SK-N-SH (cell line): ENCODE measurements at regions not wholly inside any gene's neighbourhood (a gene's known extent, or its start where the extent isn't known, plus 50 kb on each side); places are given as distances from the start of the nearest gene placed in this dataset.

Experiments
- CTCF ChIA-PET: fragments of 300-600, 350-600 bp; formaldehyde crosslinking; extraction: SDS; loops from one replicate; lab custom pipeline; 2021; lab: Yijun Ruan, JAX
- POLR2A ChIA-PET: fragments of 350-600 bp; sonication (Branson Sonifier 250); formaldehyde crosslinking; extraction: SDS; loops from one replicate; lab custom pipeline; 2020; ENCODE audit warnings: antibody characterized with exemption, inconsistent platforms; lab: Yijun Ruan, JAX
- DNase-seq: peaks from one replicate; pipeline ENCODE4 v3.0.0; 2012
- H2AFZ ChIP-seq: fragments of 200-600 bp; sonication (generic); 2 replicates; pipeline ENCODE4 v1.8.1; 2016; ENCODE audit warnings: antibody characterized with exemption, mild to moderate bottlenecking, low read depth
- H3F3A ChIP-seq: fragments of 200-600 bp; sonication (generic); replicated peaks from 2 replicates; pipeline ENCODE3; 2016; ENCODE audit warnings: antibody characterized with exemption, mild to moderate bottlenecking; ENCODE audit not compliant: insufficient read depth
- H3K27ac ChIP-seq, 2 experiments: fragments of 200-500 bp in 1 of 2; fragments of 200-600 bp in 1 of 2; sonication (Bioruptor generic) in 1 of 2; sonication (generic), shearing (Covaris generic) in 1 of 2; 2 replicates each; pipeline versions ENCODE4 v1.5.1 to v1.6.1; 2014 to 2016; ENCODE audit warnings: low read depth in 2 of 2, inconsistent platforms in 1 of 2, low read length in 1 of 2, mild to moderate bottlenecking in 1 of 2, mixed read lengths in 1 of 2
- H3K27me3 ChIP-seq: fragments of 200-600 bp; sonication (generic), shearing (Covaris generic); 2 replicates; pipeline ENCODE4 v1.6.1; 2016; ENCODE audit warnings: mixed run types; ENCODE audit not compliant: insufficient read depth
- H3K36me3 ChIP-seq, 2 experiments: fragments of 200-500 bp in 1 of 2; fragments of 200-600 bp in 1 of 2; sonication (Bioruptor generic) in 1 of 2; sonication (generic) in 1 of 2; replicated peaks in 1 of 2; 2 replicates each; pipeline versions ENCODE3 to v1.5.1; 2014 to 2016; ENCODE audit warnings: low read length in 1 of 2, mild to moderate bottlenecking in 1 of 2; ENCODE audit not compliant: insufficient read depth in 2 of 2, control insufficient read depth in 1 of 2
- H3K4me1 ChIP-seq, 2 experiments: fragments of 200-500 bp in 1 of 2; fragments of 200-600 bp in 1 of 2; sonication (Bioruptor generic) in 1 of 2; sonication (generic), shearing (Covaris generic) in 1 of 2; 2 replicates each; pipeline versions ENCODE4 v1.5.1 to v1.6.1; 2014 to 2016; ENCODE audit warnings: low read depth in 1 of 2, low read length in 1 of 2, mixed run types in 1 of 2; ENCODE audit not compliant: insufficient read depth in 2 of 2, control insufficient read depth in 1 of 2
- H3K4me2 ChIP-seq: fragments of 200-600 bp; sonication (generic), shearing (Covaris generic); 2 replicates; pipeline ENCODE4 v1.6.1; 2017; ENCODE audit warnings: mixed run types
- H3K4me3 ChIP-seq, 2 experiments: fragments of 200-500 bp in 1 of 2; fragments of 200-600 bp in 1 of 2; sonication (Bioruptor generic) in 1 of 2; sonication (generic), shearing (Covaris generic) in 1 of 2; 2 replicates each; pipeline versions ENCODE4 v1.5.1 to v1.8.1; 2014 to 2016; ENCODE audit warnings: low read depth in 2 of 2, inconsistent platforms in 1 of 2, low read length in 1 of 2, mild to moderate bottlenecking in 1 of 2, mixed read lengths in 1 of 2, moderate library complexity in 1 of 2
- H3K79me2 ChIP-seq: fragments of 200-600 bp; sonication (generic); 2 replicates; pipeline ENCODE4 v1.8.1; 2017; ENCODE audit warnings: mild to moderate bottlenecking; ENCODE audit not compliant: insufficient read depth
- H3K9ac ChIP-seq: fragments of 200-600 bp; sonication (generic); 2 replicates; pipeline ENCODE4 v1.6.1; 2017; ENCODE audit warnings: mixed run types
- H3K9me2 ChIP-seq: fragments of 200-600 bp; sonication (generic); 2 replicates; pipeline ENCODE4 v1.6.1; 2017; ENCODE audit warnings: mixed run types
- H3K9me3 ChIP-seq: fragments of 200-600 bp; sonication (generic); 2 replicates; pipeline ENCODE4 v1.6.1; 2017; ENCODE audit warnings: mixed run types, mild to moderate bottlenecking, moderate library complexity
- H4K20me1 ChIP-seq: fragments of 200-600 bp; sonication (generic); 2 replicates; pipeline ENCODE4 v1.6.1; 2017; ENCODE audit warnings: mild to moderate bottlenecking, mixed run types; ENCODE audit not compliant: insufficient read depth
- CTCF ChIP-seq: fragments of 200-600 bp; sonication (generic); IDR thresholded peaks from 2 replicates; pipeline ENCODE4 v1.6.1; 2017; ENCODE audit warnings: antibody characterized with exemption, mild to moderate bottlenecking, moderate library complexity
- ELF1 ChIP-seq: IDR thresholded peaks from 2 replicates; pipeline ENCODE4 v1.4.0; 2012
- EP300 ChIP-seq, 2 experiments: IDR thresholded peaks; 2 replicates each; pipeline versions ENCODE4 v1.4.0 to v1.6.1; 2012; ENCODE audit warnings: borderline replicate concordance in 1 of 2, low read depth in 1 of 2, low read length in 1 of 2
- EZH2phosphoT487 ChIP-seq: fragments of 200-600 bp; sonication (generic); IDR thresholded peaks from 2 replicates; pipeline ENCODE4 v1.6.1; 2017; ENCODE audit warnings: low read depth, mixed run types, mild to moderate bottlenecking, antibody characterized with exemption, moderate library complexity, borderline replicate concordance
- FOSL2 ChIP-seq: IDR thresholded peaks from 2 replicates; pipeline ENCODE4 v1.4.0; 2012; ENCODE audit warnings: low read depth, mild to moderate bottlenecking, moderate library complexity, borderline replicate concordance
- GATA2 ChIP-seq: sonication (generic); formaldehyde crosslinking; IDR thresholded peaks from 2 replicates; pipeline ENCODE4 v1.5.0; 2020; ENCODE audit warnings: mild to moderate bottlenecking, missing genetic modification reagents
- JUND ChIP-seq: IDR thresholded peaks from 2 replicates; pipeline ENCODE4 v1.4.0; 2012
- MXI1 ChIP-seq: IDR thresholded peaks from 2 replicates; pipeline ENCODE4 v1.6.1; 2012; ENCODE audit warnings: mild to moderate bottlenecking, low read depth, low read length, improper control_type of control experiment
- NFIC ChIP-seq: IDR thresholded peaks from 2 replicates; pipeline ENCODE4 v1.4.0; 2012; ENCODE audit warnings: borderline replicate concordance
- NRF1 ChIP-seq: IDR thresholded peaks from 2 replicates; pipeline ENCODE4 v1.6.1; 2012; ENCODE audit warnings: low read depth, mild to moderate bottlenecking, low read length
- POLR2AphosphoS5 ChIP-seq: IDR thresholded peaks from 2 replicates; pipeline ENCODE4 v1.6.1; 2012; ENCODE audit warnings: low read depth, low read length
- RAD21 ChIP-seq: IDR thresholded peaks from 2 replicates; pipeline ENCODE4 v1.6.1; 2012; ENCODE audit warnings: mild to moderate bottlenecking, low read length
- RXRA ChIP-seq: IDR thresholded peaks from 2 replicates; pipeline ENCODE4 v1.4.0; 2012; ENCODE audit warnings: low read depth, mild to moderate bottlenecking, borderline replicate concordance
- SMC3 ChIP-seq: IDR thresholded peaks from 2 replicates; pipeline ENCODE4 v1.6.1; 2012; ENCODE audit warnings: low read depth, low read length, improper control_type of control experiment
- TAF1 ChIP-seq: IDR thresholded peaks from 2 replicates; pipeline ENCODE4 v1.6.1; 2012; ENCODE audit warnings: low read depth, mild to moderate bottlenecking, low read length, moderate library complexity, borderline replicate concordance
- TEAD4 ChIP-seq: IDR thresholded peaks from 2 replicates; pipeline ENCODE4 v1.4.0; 2012; ENCODE audit warnings: mild to moderate bottlenecking, borderline replicate concordance; ENCODE audit not compliant: insufficient read depth
- WGBS: methylation state at CpG from one replicate; pipeline ENCODE4 v1.1.6; 2017; ENCODE audit warnings: low lambda C conversion rate; 5-methylcytosine and 5-hydroxymethylcytosine counted together
- TF ChIP-seq, protein P1 (sequence below): IDR thresholded peaks from 2 replicates; pipeline ENCODE4 v1.6.1; 2012; ENCODE audit warnings: mild to moderate bottlenecking, low read depth, low read length, moderate library complexity
- TF ChIP-seq, protein P2 (sequence below): IDR thresholded peaks from 2 replicates; pipeline ENCODE4 v1.4.0; 2012; ENCODE audit warnings: low read depth
- TF ChIP-seq, protein P3 (sequence below): fragments of 150-350 bp; IDR thresholded peaks from 2 replicates; pipeline ENCODE4 v1.6.1; 2017; ENCODE audit warnings: antibody characterized with exemption, low read length, low read depth, borderline replicate concordance

DNA sequence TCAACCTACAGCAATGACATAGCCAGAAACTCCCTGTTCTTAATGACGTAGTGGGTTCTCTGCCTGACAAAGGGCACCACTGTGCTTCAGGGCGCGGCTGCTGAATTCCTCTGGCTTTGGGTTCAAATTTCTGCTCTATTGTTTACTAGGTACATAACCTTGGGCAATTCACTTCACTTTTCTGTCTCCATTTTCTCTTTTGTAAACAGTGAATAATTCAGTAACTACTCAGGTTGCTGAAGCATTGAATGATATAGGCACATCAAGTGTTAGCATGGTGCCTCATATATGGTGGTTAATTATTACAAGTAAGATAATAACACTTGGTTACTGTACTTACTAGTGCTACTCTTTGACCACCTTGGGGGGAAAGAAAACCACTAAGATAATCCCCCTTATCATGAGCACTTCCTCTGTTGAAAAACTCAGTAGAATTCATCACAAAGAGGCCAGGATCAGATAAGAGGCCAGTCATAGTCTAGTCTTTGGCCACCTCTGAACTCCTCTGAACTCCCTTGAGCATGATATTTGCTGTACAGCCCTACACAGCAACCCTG is 92.0 kb upstream of the AHR start:
- Histone ChIP-seq H3K9me2 (no peaks in the 10 kb centered on the region), H3K4me2 (no peak overlapping the region), H3K9ac (no peak overlapping the region), H4K20me1 (no peaks in the 10 kb centered on the region), H3F3A (no peaks in the 10 kb centered on the region), H3K27me3 (peaks cover 5% of the 10 kb centered on the region; the same call in 1 of the 2 replicates), H3K9me3 (no peaks in the 10 kb centered on the region), H3K4me3 (no peak overlapping the region), H3K36me3 (no peaks in the 10 kb centered on the region), H3K27ac (no peak overlapping the region), H3K4me1 (no peaks in the 10 kb centered on the region), H2AFZ (no peak overlapping the region), H3K79me2 (no peaks in the 10 kb centered on the region)
- no peak for TF ChIP-seq SMC3
- TF ChIP-seq EZH2phosphoT487, result no peak
- TF ChIP-seq TAF1, result no peak
- TF ChIP-seq, protein P1, sequence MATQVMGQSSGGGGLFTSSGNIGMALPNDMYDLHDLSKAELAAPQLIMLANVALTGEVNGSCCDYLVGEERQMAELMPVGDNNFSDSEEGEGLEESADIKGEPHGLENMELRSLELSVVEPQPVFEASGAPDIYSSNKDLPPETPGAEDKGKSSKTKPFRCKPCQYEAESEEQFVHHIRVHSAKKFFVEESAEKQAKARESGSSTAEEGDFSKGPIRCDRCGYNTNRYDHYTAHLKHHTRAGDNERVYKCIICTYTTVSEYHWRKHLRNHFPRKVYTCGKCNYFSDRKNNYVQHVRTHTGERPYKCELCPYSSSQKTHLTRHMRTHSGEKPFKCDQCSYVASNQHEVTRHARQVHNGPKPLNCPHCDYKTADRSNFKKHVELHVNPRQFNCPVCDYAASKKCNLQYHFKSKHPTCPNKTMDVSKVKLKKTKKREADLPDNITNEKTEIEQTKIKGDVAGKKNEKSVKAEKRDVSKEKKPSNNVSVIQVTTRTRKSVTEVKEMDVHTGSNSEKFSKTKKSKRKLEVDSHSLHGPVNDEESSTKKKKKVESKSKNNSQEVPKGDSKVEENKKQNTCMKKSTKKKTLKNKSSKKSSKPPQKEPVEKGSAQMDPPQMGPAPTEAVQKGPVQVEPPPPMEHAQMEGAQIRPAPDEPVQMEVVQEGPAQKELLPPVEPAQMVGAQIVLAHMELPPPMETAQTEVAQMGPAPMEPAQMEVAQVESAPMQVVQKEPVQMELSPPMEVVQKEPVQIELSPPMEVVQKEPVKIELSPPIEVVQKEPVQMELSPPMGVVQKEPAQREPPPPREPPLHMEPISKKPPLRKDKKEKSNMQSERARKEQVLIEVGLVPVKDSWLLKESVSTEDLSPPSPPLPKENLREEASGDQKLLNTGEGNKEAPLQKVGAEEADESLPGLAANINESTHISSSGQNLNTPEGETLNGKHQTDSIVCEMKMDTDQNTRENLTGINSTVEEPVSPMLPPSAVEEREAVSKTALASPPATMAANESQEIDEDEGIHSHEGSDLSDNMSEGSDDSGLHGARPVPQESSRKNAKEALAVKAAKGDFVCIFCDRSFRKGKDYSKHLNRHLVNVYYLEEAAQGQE, result no peak
- no peak for TF ChIP-seq ELF1
- TF ChIP-seq CTCF, result no peak
- TF ChIP-seq FOSL2, result no peak
- TF ChIP-seq JUND, result no peak
- TF ChIP-seq, protein P2, sequence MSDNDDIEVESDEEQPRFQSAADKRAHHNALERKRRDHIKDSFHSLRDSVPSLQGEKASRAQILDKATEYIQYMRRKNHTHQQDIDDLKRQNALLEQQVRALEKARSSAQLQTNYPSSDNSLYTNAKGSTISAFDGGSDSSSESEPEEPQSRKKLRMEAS, result no peak
- TF ChIP-seq NRF1, result no peak
- TF ChIP-seq NFIC, result no peak
- TF ChIP-seq MXI1, result no peak
- no peak for DNase-seq
- CTCF ChIA-PET, result no interaction called here
- POLR2A ChIA-PET, result no interaction called here
- WGBS, result 1% methylated on average over 3 of the region's 3 CpGs

DNA sequence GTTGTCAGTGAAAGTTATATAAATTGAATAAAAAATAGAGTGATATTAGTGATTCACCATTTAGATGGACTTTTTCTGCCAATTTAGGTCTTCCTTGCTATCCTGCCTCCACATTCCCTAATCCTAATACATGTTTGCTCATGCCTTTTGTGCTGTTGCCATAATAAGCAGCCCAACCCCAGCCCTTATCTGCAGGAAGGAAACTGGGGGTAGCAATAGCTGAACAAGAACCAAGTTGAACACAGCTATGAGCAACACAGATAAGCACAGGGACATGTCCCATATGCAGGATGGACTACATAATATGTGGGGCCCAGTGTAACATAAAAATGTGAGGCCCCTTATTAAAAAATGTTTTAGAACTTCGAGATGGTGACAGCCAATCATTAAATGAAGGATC is 91.2 kb upstream of the AHR start:
- Histone ChIP-seq H3K4me3 (no peak overlapping the region), H3K27me3 (peaks cover 5% of the 10 kb centered on the region; the same call in 1 of the 2 replicates), H3F3A (no peaks in the 10 kb centered on the region), H3K4me2 (no peak overlapping the region), H2AFZ (no peak overlapping the region), H3K9me3 (no peaks in the 10 kb centered on the region), H3K9ac (no peak overlapping the region), H3K27ac (no peak overlapping the region), H3K36me3 (no peaks in the 10 kb centered on the region), H3K79me2 (no peaks in the 10 kb centered on the region), H4K20me1 (no peaks in the 10 kb centered on the region), H3K4me1 (no peaks in the 10 kb centered on the region), H3K9me2 (no peaks in the 10 kb centered on the region)
- DNase-seq, result no peak
- 0% methylated on average over 1 of the region's 1 CpG for WGBS
- ChIA-PET CTCF (no interaction called here), POLR2A (no interaction called here)
- TF ChIP-seq, protein P2, result no peak
- TF ChIP-seq CTCF, result no peak
- no peak for TF ChIP-seq RAD21
- TF ChIP-seq RXRA, result no peak
- TF ChIP-seq EP300 (IDR thresholded peaks at IDR 0.05; ENCODE audit: borderline replicate concordance in 1 of 2, low read depth in 1 of 2, low read length in 1 of 2), result no peak
- no peak for TF ChIP-seq POLR2AphosphoS5
- no peak for TF ChIP-seq GATA2 (CRISPR knock-in tag)
- TF ChIP-seq, protein P3, sequence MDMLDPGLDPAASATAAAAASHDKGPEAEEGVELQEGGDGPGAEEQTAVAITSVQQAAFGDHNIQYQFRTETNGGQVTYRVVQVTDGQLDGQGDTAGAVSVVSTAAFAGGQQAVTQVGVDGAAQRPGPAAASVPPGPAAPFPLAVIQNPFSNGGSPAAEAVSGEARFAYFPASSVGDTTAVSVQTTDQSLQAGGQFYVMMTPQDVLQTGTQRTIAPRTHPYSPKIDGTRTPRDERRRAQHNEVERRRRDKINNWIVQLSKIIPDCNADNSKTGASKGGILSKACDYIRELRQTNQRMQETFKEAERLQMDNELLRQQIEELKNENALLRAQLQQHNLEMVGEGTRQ, result no peak
- TF ChIP-seq TEAD4, result no peak
